HL-60 (cell line): ENCODE measurements at regions not wholly inside any gene's neighbourhood (a gene's known extent, or its start where the extent isn't known, plus 50 kb on each side); places are given as distances from the start of the nearest gene placed in this dataset.

ENCODE experiments used
- POLR2AphosphoS5 ChIP-seq: IDR thresholded peaks from 2 replicates; pipeline ENCODE4 v1.6.1; 2012; ENCODE audit warnings: low read depth
- TF ChIP-seq, protein P1 (sequence below): IDR thresholded peaks from one replicate; pipeline ENCODE4 v1.5.1; 2011; ENCODE audit warnings: low read length, control low read depth, inconsistent platforms; ENCODE audit not compliant: insufficient read depth
- TF ChIP-seq, protein P2 (sequence below): IDR thresholded peaks from 2 replicates; pipeline ENCODE4 v1.6.1; 2012; ENCODE audit warnings: low read depth; ENCODE audit not compliant: insufficient replicate concordance

DNA sequence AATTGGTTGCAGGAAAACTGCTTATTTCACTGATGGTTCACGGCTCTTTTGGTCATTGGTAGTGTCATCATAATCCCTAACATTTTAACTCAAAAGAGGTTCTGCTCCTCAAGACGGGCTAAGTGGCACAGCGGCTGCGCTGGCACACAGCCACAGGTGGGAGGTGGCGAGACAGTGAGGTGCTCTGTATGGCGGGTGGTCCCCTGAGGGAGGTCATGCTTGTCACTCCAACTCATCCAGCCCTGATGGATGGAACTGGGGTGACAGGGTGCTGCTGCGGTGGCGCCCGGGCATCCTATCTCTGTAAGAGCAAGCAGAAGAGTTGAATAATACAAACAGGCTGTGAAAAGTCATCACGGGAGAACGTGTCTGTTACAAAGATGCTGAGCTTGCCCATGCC is 370.2 kb downstream of the SFMBT2 start:
- no peak for TF ChIP-seq POLR2AphosphoS5
- TF ChIP-seq, protein P1, sequence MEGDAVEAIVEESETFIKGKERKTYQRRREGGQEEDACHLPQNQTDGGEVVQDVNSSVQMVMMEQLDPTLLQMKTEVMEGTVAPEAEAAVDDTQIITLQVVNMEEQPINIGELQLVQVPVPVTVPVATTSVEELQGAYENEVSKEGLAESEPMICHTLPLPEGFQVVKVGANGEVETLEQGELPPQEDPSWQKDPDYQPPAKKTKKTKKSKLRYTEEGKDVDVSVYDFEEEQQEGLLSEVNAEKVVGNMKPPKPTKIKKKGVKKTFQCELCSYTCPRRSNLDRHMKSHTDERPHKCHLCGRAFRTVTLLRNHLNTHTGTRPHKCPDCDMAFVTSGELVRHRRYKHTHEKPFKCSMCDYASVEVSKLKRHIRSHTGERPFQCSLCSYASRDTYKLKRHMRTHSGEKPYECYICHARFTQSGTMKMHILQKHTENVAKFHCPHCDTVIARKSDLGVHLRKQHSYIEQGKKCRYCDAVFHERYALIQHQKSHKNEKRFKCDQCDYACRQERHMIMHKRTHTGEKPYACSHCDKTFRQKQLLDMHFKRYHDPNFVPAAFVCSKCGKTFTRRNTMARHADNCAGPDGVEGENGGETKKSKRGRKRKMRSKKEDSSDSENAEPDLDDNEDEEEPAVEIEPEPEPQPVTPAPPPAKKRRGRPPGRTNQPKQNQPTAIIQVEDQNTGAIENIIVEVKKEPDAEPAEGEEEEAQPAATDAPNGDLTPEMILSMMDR: no peak
- TF ChIP-seq, protein P2, sequence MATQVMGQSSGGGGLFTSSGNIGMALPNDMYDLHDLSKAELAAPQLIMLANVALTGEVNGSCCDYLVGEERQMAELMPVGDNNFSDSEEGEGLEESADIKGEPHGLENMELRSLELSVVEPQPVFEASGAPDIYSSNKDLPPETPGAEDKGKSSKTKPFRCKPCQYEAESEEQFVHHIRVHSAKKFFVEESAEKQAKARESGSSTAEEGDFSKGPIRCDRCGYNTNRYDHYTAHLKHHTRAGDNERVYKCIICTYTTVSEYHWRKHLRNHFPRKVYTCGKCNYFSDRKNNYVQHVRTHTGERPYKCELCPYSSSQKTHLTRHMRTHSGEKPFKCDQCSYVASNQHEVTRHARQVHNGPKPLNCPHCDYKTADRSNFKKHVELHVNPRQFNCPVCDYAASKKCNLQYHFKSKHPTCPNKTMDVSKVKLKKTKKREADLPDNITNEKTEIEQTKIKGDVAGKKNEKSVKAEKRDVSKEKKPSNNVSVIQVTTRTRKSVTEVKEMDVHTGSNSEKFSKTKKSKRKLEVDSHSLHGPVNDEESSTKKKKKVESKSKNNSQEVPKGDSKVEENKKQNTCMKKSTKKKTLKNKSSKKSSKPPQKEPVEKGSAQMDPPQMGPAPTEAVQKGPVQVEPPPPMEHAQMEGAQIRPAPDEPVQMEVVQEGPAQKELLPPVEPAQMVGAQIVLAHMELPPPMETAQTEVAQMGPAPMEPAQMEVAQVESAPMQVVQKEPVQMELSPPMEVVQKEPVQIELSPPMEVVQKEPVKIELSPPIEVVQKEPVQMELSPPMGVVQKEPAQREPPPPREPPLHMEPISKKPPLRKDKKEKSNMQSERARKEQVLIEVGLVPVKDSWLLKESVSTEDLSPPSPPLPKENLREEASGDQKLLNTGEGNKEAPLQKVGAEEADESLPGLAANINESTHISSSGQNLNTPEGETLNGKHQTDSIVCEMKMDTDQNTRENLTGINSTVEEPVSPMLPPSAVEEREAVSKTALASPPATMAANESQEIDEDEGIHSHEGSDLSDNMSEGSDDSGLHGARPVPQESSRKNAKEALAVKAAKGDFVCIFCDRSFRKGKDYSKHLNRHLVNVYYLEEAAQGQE: no peak
